ENCODE measurements at regions not wholly inside any gene's neighbourhood (a gene's known extent, or its start where the extent isn't known, plus 50 kb on each side); places are given as distances from the start of the nearest gene placed in this dataset.

DNA sequence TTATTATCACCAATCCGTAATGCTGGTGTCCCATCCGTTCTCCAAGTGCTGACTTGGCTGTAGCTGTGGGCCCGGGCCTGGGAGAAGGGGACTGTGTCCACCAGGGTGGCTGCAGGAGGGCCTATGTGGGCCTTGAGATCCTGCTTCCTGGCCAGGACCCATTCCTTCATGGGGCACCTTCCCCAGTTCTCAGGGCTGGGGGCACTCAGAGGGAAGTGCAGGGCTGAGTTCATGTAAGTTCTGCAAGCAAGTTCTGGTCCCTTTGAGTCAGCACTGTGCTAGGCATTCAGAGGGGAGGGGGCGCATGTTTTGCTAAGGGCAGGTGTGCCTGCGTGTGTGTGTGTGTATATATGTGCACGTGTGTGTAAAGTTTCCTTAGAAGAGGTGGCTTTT, 94.0 kb downstream of the GLI2 start:
- no peak for DNase-seq

DNA sequence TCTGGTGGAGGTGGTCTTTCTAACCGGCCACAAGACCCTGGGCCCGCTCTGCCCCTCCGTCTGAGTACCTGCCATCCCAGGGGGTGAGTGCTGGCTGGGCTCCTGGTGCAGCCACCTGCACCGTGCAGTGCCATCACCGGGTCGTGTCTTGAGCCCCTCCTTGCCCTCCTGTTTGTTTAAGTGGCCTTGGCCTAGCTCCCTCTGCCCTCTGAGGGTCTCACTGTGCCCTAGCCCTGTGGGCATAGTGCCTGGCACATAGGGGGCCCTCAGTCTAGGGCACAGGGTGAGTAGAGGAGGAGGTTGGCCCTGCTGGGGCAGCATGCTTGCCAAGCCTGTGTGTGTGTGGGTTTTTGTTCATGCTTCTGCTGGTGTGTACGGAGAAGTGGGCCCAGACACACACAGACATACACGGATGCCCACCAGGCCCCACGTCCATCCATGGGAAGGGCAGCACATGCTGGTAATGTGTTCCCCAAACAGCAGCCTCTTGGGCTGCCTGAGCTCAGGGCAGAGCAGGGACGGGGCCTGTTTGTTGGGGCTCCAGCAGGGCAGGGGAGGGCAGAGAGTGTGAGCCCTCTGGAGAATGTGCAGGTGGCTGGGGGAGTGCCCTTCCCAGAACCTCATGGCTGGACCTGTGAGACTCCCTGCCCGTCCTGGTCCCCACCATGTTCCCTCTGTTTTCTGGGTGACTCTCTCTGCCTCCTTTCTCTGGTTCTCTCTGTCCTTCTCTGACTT, 94.6 kb downstream of the GLI2 start:
- no peak for DNase-seq

DNA sequence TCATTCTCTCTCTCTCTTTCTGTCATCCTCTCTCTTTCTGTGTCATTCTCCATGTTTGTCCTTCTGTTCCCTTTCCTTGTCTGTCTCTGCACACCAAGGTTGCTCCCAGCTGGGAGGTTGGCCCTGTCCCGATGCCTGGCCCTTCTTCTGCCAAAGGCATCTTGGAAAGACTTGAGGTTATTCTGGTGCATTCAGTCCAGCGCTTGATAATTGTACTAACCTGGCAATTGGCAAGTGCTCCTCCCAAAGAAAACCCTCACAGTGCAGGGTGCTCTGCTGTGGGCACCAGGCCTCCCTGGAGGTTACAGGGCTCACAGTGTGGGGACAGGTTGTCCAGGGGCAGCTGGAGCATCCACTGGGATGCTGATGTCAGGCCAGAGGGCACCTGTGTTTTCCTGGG, 95.4 kb downstream of the GLI2 start:
- DNase-seq = no peak

DNA sequence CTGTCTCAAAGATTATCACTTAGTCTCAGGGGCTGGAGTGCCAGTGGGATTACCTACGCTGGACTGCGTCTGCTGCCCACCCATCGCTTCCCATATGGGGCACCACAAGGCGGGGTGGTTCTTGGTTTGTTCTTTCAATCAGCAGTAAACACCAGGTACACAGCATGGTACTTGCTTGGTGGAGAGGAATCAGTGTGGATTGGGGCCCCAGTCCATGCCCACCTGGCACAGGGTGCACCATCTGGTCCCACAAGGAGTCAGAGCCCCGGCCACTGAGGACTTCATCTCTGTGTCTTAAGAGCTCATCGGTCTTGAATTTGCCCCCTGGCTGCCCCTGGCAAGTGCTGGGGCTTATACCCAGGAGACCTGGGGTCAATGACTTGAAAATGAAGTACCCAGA, 96.2 kb downstream of the GLI2 start:
- DNase-seq = no peak

DNA sequence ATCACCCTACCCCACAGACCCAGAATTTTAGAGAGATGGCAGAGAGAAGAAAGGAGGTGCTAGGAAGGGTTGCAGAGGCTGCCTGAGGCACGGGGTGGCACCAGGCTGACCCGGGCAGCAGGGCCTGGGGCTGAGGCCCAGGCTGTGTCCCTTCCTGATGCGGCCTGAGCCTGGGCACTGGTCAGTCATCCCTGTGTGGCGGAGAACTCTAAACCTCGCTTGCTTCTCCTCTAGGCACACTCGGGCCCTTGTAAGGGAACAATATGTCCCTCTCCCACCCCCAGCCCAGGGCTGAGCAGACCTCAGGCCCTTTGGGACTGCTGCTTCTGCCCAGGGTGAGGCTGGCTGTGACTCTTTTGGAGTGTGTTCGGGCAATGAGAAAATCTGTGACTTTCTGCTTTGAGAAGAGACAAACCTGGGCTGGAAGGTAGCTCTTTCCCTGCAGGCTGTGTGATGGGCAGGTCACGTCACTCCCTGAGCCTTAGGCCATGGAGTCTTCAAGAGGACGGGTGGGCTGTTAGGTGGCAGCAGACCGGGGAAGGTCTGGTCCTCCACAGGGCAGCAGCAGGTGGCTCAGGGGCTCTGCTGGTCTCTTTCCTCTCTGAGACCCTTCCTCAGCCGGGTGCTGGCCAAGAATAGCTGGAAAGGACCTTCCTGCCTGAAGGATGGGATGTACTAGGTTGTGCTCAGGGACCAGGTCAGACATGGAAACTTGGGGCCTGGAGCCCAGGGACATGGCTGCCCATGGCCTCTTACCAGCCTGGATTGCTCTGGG, 96.8 kb downstream of the GLI2 start:
- no peak for DNase-seq

DNA sequence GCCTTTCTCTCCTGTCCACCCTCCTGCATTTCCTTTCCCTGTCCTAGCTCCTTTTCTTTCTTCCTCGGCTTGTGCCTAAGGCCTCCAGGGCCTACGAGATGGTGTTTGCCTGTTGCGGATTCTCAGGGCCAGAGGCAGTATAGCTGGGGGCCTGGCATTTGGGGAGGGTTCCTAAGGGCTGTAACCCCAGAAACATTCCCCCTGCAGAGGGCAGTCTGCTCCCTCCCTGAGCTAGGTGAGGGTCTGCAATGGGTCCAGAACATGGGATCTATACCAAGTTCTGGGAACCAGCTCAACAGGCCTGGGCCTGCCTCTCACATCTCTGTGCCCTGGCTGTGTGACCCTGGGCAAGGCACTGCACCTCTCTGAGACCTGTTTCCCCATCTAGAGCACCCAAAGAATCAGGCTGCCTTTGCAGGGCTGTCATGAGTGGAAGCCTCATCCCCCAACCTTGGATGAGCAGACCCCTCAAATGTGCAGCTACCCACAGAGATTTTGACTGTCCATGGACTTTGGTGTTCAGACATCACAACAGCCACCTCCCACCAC, 97.5 kb downstream of the GLI2 start:
- no peak for DNase-seq

DNA sequence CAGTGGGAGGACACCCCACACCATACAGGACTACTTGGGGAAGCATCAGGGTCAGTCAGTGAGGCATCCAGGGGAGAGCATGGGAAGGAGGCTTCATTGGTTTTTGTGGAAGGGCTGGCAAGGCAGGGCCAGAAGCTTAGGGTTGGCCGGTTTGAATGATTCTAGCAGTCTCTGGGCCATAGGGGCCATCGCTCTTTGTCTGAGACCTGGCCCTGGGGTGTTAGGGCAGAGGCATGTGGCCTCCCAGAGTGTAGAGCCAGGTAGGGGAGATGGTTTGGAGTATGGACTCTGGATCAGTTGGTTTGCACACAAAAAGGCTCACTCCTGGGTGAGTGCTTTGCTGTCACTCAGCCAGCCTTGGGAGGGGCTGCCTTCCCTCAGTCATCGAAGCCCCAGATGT, 98.5 kb downstream of the GLI2 start:
- DNase-seq = no peak

DNA sequence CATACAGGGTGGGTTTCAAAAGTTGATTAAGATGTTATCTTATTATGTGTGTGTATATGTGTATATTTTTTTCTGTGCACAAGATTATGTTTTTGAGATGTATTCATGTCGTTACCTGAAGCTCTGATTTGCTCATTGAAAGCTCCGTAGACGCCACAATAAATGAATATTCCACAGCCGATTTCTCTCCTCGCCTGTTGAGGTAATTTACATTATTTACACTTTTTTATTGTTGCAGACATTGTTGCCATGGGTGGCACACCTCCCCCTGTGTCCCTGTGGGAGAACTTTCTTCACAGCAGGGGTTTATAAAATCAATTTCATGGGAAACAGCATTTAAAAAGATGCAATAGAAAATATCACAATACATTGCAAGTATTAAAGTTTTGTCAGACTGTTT, 100.6 kb downstream of the GLI2 start:
- no peak for DNase-seq

DNA sequence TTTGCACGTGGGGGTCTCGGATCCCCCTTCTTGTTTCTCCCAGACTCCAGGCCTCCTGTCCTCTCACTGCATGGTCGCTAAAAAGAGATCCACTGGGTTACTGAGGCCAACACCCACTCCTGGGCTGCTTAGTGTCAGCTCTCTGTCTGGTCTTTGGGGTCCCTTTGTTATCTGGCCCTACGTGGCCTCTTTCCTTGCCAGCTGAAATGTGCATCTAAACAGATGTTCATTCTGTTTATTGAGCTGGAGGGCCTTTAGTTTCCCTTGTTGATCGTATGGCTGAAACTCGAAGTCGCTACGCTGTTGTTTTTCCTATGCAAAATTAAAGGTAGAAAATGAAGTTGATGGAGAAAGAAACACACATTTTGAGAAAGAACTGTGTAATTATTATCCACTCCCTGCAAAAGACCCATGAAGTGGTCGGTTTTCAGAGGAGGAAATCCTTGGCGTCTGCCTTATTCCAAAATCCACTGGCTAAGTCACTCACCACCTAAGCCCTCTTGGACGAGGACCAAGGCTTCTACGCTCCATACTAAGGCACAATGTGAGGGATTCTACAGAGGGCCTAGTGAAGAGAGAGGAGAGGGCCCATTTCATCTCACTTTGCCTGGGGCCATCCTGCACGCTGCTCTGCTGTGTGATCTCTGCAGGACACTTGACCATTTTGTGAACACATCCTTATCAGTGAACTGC, 105.3 kb downstream of the GLI2 start:
- DNase-seq = no peak

DNA sequence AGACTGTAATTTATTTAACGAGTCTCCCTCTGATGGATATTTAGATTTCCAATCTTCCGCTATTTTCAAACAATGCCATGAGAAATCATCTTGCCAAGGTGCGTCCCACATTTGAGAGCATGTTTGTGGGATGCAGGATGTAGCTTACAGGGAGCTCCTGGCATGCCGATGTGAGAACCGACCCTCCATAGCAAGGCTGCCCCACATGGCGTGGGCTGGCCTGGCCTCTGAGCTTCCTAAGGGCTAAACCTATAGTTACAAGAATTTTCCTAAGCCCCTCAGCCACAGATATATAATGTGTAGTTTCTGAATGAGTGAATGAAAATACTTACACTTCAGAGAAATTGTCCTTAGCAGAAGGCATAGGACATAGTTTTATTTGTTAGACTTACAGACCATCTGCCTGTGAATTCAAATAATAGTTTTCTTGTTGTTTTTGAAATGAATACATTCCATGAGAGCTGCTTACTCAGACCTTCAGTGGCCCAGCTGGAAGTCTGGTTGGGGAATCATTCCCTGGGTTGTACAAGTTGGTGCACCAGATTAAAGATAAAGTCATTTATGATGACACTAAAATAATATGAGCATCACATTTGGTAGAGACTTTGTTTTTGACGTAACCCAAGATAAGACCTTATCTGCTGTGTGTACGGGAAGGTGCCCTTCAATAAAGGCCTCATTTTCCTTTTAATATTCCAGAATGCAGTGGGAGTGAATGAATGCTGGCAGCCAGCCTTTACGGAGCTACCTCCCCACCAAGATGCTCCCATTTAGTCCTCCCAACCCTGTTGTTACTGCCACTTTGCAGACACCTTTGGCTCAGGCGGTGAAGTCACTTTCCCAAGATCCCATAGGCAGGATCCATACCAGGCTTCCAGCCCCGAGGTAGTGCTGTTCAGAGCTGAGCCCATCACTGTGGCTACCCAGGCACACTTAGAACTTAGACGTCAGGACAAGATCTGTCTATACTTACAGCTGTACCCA, 107.1 kb downstream of the GLI2 start:
- DNase-seq = no peak

DNA sequence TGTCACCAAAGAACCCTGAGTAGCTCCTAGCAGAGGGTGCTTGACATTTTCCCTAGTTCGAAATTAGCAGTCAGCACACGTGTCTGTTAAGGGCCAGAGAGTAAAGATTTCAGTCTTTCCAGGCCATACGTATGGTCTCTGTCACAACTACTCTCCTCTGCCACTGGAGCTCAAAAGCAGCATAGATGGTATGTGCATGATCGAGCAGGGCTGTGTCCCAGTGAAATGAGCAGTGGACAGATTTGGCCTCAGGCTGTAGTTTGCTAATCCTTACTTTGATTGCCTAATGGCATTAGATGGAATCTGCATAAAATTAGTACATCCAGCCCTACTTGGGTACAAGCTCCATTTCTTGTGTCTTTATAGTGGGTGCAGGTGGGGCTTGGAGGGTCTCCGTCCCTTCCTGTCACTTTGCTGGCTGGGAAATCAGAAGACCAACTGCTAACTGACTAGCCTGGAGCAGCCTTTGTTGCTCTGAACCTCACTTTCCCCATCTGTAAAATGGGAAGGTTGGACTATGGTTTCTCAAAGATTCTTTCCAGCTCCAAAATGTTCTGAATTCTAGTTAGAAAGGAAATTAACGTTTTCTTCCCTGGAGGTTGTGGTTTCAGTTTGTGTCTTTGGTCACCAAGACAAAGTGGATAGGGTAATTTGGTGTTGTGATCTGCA, 108.5 kb downstream of the GLI2 start:
- DNase-seq = no peak

DNA sequence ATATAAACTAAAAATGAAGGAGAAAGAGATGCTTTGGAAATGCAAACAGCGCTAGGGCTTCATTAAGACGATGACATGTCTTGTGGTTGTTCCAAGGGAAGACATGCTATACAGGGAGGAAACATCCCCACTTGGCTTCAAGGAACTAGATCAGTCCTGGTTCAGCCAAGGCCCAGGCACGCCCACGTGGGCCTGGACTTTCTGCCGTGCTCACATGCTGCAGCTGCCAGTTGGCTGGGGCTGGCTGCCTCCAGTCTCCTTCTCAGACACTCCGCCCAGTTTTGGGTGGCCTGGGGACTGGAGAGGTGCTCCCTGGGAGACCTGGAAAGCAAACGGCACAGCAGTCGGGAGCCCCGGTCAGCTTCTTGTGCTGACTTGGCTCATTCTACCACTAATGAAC, 109.6 kb downstream of the GLI2 start:
- no peak for DNase-seq

DNA sequence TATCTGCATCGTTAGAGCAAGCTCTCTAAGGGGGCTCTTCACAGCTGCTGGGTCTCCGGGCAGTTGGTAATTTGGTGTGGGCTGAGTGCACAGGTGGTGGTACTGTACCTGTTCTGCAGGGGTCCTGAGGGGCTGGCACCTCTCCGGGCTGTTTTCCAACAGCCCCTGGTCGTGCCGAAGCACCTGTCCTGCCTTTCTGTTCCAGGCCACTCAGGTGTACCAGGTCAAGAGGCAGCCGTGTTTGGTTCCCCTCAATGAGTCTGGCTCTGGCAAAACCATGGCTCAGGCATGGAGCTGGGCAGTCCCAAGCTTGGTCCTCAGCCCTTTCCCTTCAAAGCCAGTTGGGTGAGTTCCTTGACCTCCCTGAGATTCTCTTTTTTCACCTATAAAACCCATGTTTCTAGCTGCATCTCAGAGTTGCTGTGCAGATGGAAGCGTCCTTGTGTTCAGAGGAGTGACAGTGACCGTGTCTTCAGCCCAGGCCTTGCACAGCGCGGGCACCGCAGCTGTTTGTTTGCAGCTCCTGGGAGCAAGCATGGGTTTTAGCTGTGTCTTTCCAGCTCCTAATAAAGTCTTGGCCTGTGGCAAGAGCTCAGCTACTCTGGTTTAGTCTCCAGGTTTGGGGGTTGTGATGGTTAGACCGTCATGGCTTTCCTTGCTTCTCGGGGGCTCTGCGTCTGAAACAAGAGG, 110.9 kb downstream of the GLI2 start:
- no peak for DNase-seq

DNA sequence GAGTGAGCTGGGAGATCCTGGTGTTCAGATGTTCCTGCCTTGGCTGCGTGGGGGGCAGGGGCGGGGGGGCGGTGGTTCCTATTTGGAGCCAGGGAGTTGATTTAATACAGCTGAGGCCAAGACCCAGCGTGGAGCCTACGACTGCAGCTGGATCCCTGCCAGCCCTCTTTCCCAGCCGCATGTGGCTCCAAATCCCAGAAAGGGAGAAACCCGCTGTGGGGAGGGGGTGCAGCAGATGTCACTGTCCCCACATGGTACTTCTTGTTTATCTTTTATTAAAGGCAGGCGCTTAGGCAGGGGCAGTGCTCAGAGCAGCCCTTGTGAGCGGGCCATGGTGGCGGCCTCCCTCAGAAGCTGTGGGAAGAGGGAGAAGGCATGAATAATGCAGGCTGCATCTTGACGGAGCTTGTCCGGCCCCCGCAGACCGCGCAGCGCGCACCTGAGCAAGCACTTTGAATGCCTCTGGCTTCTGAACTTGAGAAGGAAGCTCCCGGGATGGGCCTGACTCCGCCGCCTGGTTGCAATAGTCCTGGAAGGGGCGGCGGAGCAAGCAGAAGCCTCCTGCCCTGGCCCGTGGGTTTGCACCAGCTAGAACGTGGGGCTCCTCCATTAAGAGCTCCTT, 112.1 kb downstream of the GLI2 start:
- DNase-seq = peak; percentile 97

DNA sequence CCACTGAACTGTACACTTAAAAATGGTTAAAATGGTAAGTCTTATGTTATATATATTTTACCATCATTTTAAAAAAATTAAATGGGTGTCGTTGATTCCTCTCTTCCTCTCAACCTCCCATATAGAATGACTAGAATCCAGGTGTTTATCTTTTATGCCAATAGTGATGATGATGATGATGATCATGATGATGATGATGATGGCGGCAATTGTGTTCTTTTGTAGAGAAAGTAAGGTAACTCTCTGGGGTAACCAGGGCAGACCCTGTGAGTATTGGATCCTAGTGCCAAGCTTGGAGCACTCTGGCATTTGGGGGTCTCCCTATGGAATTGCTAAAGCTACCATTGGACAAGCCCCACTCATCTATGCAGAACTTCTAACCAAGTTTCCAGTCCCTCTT, 113.6 kb downstream of the GLI2 start:
- no peak for DNase-seq

DNA sequence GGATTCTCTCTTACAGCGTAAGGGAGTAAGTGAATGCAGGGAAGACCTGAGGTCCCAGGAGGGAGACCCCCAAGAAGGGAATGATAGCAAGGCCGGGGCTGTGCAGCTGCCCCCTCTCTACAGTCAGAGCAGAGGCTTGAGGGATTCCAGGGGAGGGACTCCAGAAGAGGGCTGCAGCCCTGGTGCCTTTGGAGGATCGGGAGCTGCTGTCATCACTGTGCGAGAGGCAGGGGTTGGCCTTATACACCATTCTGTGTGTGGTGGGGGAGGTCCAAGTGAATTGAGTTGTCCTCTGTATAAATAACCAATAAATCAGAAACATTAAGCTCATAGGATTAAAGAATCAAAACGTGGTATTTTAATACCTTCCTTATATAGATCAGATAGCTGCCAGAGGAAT, 114.9 kb downstream of the GLI2 start:
- no peak for DNase-seq

DNA sequence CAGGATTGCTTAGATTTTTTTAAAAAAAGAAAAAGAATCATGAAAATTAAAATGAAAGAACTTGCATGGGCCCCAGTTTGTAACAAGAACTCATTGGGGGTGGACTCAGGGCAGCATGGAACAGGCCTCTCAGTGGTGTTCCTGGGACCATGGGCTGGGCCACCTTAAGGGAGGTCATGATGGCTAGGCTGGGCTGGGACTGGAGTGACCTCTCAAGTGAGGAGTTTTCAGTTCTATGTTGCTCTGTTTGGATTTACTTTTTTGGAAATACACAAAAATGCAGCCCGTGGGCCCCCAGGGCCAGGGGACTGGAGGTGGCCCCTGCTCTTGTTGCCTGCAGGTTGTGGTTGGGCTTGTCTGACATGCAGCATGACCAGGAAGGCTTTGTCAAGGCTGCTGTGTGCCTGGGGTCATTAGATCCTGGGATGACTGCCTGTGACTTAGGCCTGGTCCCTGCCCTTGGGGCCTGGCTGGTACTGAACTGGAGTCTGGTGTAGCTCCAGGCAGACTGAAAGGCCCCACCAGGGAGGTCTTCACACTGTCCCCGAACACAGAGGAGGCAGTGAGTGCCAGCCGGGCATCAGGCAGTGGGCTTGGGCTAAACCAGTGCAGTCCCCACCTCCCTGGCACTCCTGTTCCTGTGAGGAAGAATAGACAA, 115.6 kb downstream of the GLI2 start:
- DNase-seq = no peak

DNA sequence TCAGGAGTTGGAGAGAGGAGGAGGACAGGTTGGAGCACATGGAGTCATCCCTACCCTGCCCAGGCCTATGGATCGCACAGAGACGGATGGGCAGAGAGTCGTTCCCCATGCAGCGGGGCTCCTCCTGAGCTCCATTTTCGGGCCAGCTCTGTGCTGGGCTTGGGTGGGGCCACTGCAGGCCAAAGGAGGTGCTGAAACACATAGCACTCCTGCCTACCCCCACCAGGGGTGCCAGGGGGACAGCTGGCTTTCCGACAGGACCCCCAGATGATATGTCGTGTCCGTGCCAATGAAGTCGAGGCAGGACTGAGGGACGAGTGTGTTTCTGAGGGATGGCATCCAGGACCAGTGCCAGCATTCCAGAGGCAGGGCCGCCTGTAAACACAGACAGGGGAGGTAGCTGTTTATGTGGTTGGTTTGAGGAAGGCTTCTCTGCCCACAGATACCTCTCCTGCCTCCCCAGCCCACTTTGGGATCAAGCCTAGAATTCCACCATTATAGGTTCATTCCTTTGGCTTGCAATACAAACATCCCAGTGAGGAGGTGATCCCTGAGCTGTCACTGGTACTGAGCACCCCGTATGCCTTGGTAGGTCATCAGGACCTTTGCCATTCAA, 116.6 kb downstream of the GLI2 start:
- DNase-seq = no peak

DNA sequence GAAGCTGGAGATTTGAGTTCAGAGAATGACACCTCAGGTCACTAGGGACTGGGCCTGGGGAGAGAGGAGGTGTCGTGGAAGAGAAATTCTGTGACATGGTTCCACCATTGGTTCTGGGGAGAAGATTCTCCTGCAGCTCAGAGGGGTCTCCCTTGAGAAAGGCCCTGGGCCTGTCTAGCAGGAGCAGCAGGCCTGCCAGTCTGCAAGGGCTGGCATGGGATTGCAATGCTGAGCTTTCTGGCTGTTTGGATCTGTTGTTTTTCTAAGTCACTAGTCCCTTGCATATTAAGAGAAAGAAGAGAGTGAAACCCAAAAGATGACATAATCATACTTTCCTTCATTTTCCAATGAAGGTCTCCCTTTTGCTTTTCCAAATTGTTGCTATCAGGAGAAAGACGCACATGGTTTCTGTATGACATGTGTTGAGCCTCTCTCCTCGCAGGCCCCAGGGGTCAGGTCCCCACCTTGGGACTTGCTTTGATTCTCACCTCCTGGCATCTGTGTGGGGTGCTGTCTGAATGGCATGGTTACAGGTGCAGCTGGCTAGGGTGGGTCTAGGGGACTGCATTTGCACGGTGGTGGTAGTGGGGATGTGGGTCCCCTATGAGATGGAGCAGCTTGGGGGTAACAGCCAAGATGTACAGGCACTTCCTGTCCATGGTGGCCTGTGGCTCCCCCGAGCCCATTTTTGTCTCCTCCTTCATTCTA, 117.8 kb downstream of the GLI2 start:
- DNase-seq = no peak

Data from NCI-H1694 (cell line).